Keratinocyte (primary cell): ENCODE measurements at regions not wholly inside any gene's neighbourhood (a gene's known extent, or its start where the extent isn't known, plus 50 kb on each side); places are given as distances from the start of the nearest gene placed in this dataset.

Source experiments
- DNase-seq: peaks from one replicate; pipeline ENCODE4 v3.0.0-alpha.2; 2011; ENCODE audit warnings: low read depth, missing footprints, low spot score
- FAIRE-seq: peaks from 2 replicates; lab custom pipeline; 2011; peaks lifted over from hg19 to GRCh38; lab: Jason Lieb, UNC
- H2AFZ ChIP-seq: 2 replicates; pipeline ENCODE4 v1.6.0; 2012; ENCODE audit warnings: low read length, control low read depth, inconsistent platforms; ENCODE audit not compliant: control insufficient read depth
- H3K27ac ChIP-seq: 2 replicates; pipeline ENCODE4 v1.5.1; 2011; ENCODE audit warnings: low read length; ENCODE audit not compliant: control insufficient read depth, insufficient read depth
- H3K27me3 ChIP-seq: 3 replicates; pipeline ENCODE4 v1.6.0; 2011; ENCODE audit warnings: low read length; ENCODE audit not compliant: control insufficient read depth, insufficient read depth; ENCODE audit errors: extremely low read depth
- H3K36me3 ChIP-seq, 2 experiments: 2 replicates in 1 of 2; 3 replicates in 1 of 2; pipeline ENCODE4 v1.5.1; 2011; ENCODE audit warnings: low read length in 2 of 2, mild to moderate bottlenecking in 1 of 2; ENCODE audit not compliant: control insufficient read depth in 2 of 2, insufficient read depth in 2 of 2; ENCODE audit errors: extremely low read depth in 1 of 2
- H3K4me1 ChIP-seq: 3 replicates; pipeline ENCODE4 v1.5.1; 2011; ENCODE audit warnings: low read length; ENCODE audit not compliant: control insufficient read depth, insufficient read depth; ENCODE audit errors: extremely low read depth
- H3K4me2 ChIP-seq: 3 replicates; pipeline ENCODE4 v1.6.0; 2011; ENCODE audit warnings: low read depth, low read length; ENCODE audit not compliant: control insufficient read depth, insufficient read depth; ENCODE audit errors: extremely low read depth
- H3K4me3 ChIP-seq, 3 experiments: fragments of 200-600 bp in 1 of 3; sonication (generic) in 1 of 3; 2 replicates in 2 of 3; 3 replicates in 1 of 3; pipeline ENCODE4 v1.5.1; 2011 to 2016; ENCODE audit warnings: low read length in 3 of 3, mild to moderate bottlenecking in 3 of 3, control low read depth in 2 of 3, inconsistent platforms in 1 of 3, low read depth in 1 of 3, mixed read lengths in 1 of 3, mixed run types in 1 of 3, moderate library complexity in 1 of 3; ENCODE audit not compliant: control insufficient read depth in 2 of 3, insufficient read depth in 2 of 3; ENCODE audit errors: extremely low read depth in 1 of 3
- H3K79me2 ChIP-seq: 2 replicates; pipeline ENCODE4 v1.6.0; 2012; ENCODE audit warnings: low read length; ENCODE audit not compliant: control insufficient read depth, insufficient read depth
- H3K9ac ChIP-seq: 3 replicates; pipeline ENCODE4 v1.6.0; 2011; ENCODE audit warnings: low read length; ENCODE audit not compliant: control insufficient read depth, insufficient read depth; ENCODE audit errors: extremely low read depth
- H3K9me1 ChIP-seq: 3 replicates; pipeline ENCODE4 v1.6.0; 2011; ENCODE audit warnings: low read length; ENCODE audit not compliant: control insufficient read depth, insufficient read depth; ENCODE audit errors: extremely low read depth
- H3K9me3 ChIP-seq: 2 replicates; pipeline ENCODE4 v1.5.1; 2012; ENCODE audit warnings: low read depth, low read length; ENCODE audit not compliant: control insufficient read depth
- H4K20me1 ChIP-seq: 3 replicates; pipeline ENCODE4 v1.6.0; 2011; ENCODE audit warnings: low read length; ENCODE audit not compliant: control insufficient read depth, insufficient read depth; ENCODE audit errors: extremely low read depth
- EZH2 ChIP-seq: IDR thresholded peaks from one replicate; pipeline ENCODE4 v1.6.1; 2012; ENCODE audit warnings: inconsistent platforms, mild to moderate bottlenecking, low read length, moderate library complexity
- dilution Hi-C: fragments of 300-500 bp; cut with MboI; formaldehyde crosslinking; loops from one replicate; pipeline ENCODE4 v1.7.0; 2020; ENCODE audit warnings: low sequenced_read_pairs; ENCODE audit not compliant: extremely low pct_ligation_motif_present
- TF ChIP-seq, protein P1 (sequence below), 3 experiments: IDR thresholded peaks in 1 of 3; conservative IDR thresholded peaks in 1 of 3; optimal IDR thresholded peaks in 1 of 3; 2 replicates in 2 of 3; 3 replicates in 1 of 3; pipeline versions ENCODE3 to v1.5.1; 2011; ENCODE audit warnings: low read length in 3 of 3, mild to moderate bottlenecking in 3 of 3, moderate library complexity in 2 of 3, control low read depth in 1 of 3, inconsistent platforms in 1 of 3; ENCODE audit not compliant: insufficient read depth in 2 of 3; ENCODE audit errors: extremely low read depth in 1 of 3

DNA sequence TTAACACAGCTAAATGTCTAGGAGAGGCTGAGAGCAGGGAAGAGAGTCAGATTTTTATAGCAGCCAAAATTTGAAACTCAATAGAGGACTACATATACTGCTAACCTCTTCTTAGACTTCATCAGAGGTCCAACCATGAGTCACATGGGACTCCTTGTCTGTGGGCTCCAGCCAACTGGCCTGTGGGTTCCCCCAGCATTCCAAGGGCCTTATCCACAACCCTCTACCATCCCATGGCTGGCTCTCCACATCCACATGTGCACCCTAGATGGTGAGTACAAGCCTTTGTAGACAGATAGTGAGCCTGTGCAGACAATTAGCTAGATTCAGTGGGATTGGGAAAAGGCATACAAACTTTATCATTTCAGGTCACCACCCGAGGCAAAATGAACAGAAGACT is 901.9 kb upstream of the ZEB2 start:
- H3K4me2 ChIP-seq, result no peak overlapping the region
- no peaks in the 10 kb centered on the region for H4K20me1 ChIP-seq
- no peaks in the 10 kb centered on the region for H3K9me1 ChIP-seq
- H3K79me2 ChIP-seq, result no peaks in the 10 kb centered on the region
- no peaks in the 10 kb centered on the region for H3K9me3 ChIP-seq
- no peaks in the 10 kb centered on the region for H3K27me3 ChIP-seq
- no peak overlapping the region for H2AFZ ChIP-seq
- no peak overlapping the region for H3K27ac ChIP-seq
- FAIRE-seq (no peak), DNase-seq (no peak)
- no peak overlapping the region for H3K9ac ChIP-seq
- TF ChIP-seq EZH2, result no peak
- TF ChIP-seq, protein P1, sequence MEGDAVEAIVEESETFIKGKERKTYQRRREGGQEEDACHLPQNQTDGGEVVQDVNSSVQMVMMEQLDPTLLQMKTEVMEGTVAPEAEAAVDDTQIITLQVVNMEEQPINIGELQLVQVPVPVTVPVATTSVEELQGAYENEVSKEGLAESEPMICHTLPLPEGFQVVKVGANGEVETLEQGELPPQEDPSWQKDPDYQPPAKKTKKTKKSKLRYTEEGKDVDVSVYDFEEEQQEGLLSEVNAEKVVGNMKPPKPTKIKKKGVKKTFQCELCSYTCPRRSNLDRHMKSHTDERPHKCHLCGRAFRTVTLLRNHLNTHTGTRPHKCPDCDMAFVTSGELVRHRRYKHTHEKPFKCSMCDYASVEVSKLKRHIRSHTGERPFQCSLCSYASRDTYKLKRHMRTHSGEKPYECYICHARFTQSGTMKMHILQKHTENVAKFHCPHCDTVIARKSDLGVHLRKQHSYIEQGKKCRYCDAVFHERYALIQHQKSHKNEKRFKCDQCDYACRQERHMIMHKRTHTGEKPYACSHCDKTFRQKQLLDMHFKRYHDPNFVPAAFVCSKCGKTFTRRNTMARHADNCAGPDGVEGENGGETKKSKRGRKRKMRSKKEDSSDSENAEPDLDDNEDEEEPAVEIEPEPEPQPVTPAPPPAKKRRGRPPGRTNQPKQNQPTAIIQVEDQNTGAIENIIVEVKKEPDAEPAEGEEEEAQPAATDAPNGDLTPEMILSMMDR (optimal IDR thresholded peaks at IDR 0.05 in 1 of 3, IDR thresholded peaks at IDR 0.05 in 1 of 3, conservative IDR thresholded peaks at IDR 0.05 in 1 of 3; ENCODE audit: extremely low read depth in 1 of 3, insufficient read depth in 2 of 3, low read length in 3 of 3), result no peak
- H3K4me3 ChIP-seq, result no peak overlapping the region
- H3K4me1 ChIP-seq, result no peaks in the 10 kb centered on the region
- H3K36me3 ChIP-seq, result no peaks in the 10 kb centered on the region
- dilution Hi-C loops, result no loop called here

DNA sequence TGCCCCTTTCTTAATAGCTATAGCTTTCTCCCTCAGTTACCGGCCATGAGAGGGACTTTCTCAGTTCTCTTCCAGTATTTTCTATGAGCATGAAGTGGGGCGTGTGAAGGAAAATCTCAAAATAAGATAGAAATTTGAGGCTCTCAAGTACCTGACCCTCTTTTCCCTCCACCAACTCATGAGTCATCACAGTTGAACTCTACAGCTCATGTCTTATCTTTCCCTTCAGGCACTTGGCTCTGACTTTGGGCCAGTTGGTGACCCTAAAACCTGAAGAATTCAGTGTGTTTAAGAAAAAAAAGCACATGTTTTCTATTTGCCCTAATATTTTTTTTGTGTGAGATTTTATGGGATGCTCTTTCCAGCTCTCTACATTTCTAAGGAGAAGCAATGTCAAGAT is 896.7 kb upstream of the ZEB2 start:
- Histone ChIP-seq H3K4me3 (no peak overlapping the region), H3K27ac (no peak overlapping the region), H3K4me2 (no peak overlapping the region), H3K4me1 (no peaks in the 10 kb centered on the region), H3K79me2 (no peaks in the 10 kb centered on the region), H4K20me1 (no peaks in the 10 kb centered on the region), H3K9me3 (no peaks in the 10 kb centered on the region), H3K36me3 (no peaks in the 10 kb centered on the region), H3K9ac (no peak overlapping the region), H3K9me1 (no peaks in the 10 kb centered on the region), H2AFZ (no peak overlapping the region), H3K27me3 (no peaks in the 10 kb centered on the region)
- TF ChIP-seq, protein P1 (optimal IDR thresholded peaks at IDR 0.05 in 1 of 3, IDR thresholded peaks at IDR 0.05 in 1 of 3, conservative IDR thresholded peaks at IDR 0.05 in 1 of 3; ENCODE audit: extremely low read depth in 1 of 3, insufficient read depth in 2 of 3, low read length in 3 of 3), result no peak
- TF ChIP-seq EZH2, result no peak
- FAIRE-seq (no peak), DNase-seq (no peak)
- dilution Hi-C loops, result no loop called here
